GM23338 (cell line): ENCODE measurements at regions not wholly inside any gene's neighbourhood (a gene's known extent, or its start where the extent isn't known, plus 50 kb on each side); places are given as distances from the start of the nearest gene placed in this dataset.

Experiments used
- JUNB ChIP-seq: IDR thresholded peaks from one replicate; pipeline ENCODE4 v1.6.1; 2016; ENCODE audit warnings: antibody characterized with exemption; ENCODE audit not compliant: unreplicated experiment
- REST ChIP-seq: IDR thresholded peaks from one replicate; pipeline ENCODE4 v1.6.1; 2018; ENCODE audit warnings: antibody characterized with exemption; ENCODE audit not compliant: unreplicated experiment
- ZNF331 ChIP-seq: fragments of 250-450 bp; sonication (Bioruptor Pico); IDR thresholded peaks from 2 replicates; pipeline ENCODE4 v1.5.0; 2020; ENCODE audit warnings: low read depth, mild to moderate bottlenecking, moderate library complexity

DNA sequence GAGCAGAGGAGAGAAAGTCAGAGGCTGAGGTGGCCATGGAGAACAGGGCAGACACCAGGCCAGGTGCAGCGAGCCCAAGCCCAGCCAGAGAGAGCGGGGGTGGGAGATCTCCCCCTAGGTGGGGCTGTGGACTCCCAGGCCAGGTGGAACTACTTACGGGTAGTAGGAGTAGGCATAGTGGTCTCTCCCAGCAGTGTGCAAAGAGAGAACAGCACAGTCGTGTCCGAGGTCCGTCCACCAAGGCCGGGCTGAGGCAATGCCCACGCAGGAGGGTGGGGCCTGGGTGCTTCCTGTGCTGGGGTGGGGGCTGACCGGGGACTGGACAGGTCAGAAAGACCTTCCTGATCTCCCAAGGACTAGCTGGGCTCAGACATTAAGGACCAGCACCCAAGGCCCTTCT is 263.7 kb downstream of the PTPRU start:
- TF ChIP-seq ZNF331 (CRISPR knock-in tag) (no peak), JUNB (no peak), REST (no peak)
